ENCODE measurements at regions not wholly inside any gene's neighbourhood (a gene's known extent, or its start where the extent isn't known, plus 50 kb on each side); places are given as distances from the start of the nearest gene placed in this dataset.

DNA sequence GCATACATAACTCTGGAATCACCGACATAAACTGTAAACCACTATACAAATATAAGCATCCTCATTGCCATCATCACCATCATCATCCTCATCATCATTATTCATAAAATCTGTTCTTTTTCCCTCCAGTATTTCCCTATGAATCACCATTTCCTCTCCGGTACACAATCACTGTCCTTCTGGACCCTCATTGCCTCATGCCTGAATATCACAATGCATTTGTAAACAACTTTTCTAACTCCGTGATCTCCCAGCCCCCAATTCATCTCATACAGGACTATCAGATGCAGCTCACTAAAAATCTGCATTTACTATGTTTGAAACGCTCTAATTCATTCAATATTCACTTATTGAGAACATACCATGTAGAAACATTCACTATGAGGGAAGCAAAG, 339.7 kb downstream of the TBC1D32 start:
- TF ChIP-seq, protein P1, sequence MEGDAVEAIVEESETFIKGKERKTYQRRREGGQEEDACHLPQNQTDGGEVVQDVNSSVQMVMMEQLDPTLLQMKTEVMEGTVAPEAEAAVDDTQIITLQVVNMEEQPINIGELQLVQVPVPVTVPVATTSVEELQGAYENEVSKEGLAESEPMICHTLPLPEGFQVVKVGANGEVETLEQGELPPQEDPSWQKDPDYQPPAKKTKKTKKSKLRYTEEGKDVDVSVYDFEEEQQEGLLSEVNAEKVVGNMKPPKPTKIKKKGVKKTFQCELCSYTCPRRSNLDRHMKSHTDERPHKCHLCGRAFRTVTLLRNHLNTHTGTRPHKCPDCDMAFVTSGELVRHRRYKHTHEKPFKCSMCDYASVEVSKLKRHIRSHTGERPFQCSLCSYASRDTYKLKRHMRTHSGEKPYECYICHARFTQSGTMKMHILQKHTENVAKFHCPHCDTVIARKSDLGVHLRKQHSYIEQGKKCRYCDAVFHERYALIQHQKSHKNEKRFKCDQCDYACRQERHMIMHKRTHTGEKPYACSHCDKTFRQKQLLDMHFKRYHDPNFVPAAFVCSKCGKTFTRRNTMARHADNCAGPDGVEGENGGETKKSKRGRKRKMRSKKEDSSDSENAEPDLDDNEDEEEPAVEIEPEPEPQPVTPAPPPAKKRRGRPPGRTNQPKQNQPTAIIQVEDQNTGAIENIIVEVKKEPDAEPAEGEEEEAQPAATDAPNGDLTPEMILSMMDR (IDR thresholded peaks at IDR 0.05 in 8 of 11, conservative IDR thresholded peaks at IDR 0.05 in 3 of 11) = no peak
- TF ChIP-seq POLR2AphosphoS5 (IDR thresholded peaks at IDR 0.05) (no peak), POLR2A (IDR thresholded peaks at IDR 0.05) (no peak)

All from spleen (tissue), 7 donors.